ENCODE measurements at regions not wholly inside any gene's neighbourhood (a gene's known extent, or its start where the extent isn't known, plus 50 kb on each side); places are given as distances from the start of the nearest gene placed in this dataset.

- POLR2A ChIA-PET, result no interaction called here
- CTCF ChIA-PET, result interaction anchor here (1.0 kb wide), 1 partner anchor 142 kb away, joined by 3 read pairs; no protein-coding TSS in a partner anchor
- Histone ChIP-seq H3K9me3 (ENCODE audit: control extremely low read depth in 1 of 3, control insufficient read depth in 2 of 3, insufficient read depth in 1 of 3, low read length in 2 of 3) (no peaks in the 10 kb centered on the region), H3K4me3 (ENCODE audit: control extremely low read depth in 1 of 5, extremely low read depth in 1 of 5, insufficient read depth in 1 of 5, low read depth in 2 of 5, low read length in 4 of 5) (no peak overlapping the region), H3K36me3 (replicated peaks in 1 of 2; ENCODE audit: control extremely low read depth in 1 of 2, control insufficient read depth in 1 of 2, extremely low read depth in 1 of 2, insufficient read depth in 2 of 2, low read length in 1 of 2) (no peaks in the 10 kb centered on the region), H2AFZ (ENCODE audit: insufficient read depth, low read depth, low read length, poor library complexity, severe bottlenecking) (no peak overlapping the region), H3K27me3 (replicated peaks in 1 of 4; ENCODE audit: control extremely low read depth in 1 of 4, control insufficient read depth in 3 of 4, insufficient read depth in 4 of 4, low read length in 3 of 4) (no peaks in the 10 kb centered on the region), H3K27ac (ENCODE audit: low read length in 2 of 2) (no peak overlapping the region), H3K9ac (ENCODE audit: low read length) (no peak overlapping the region), H4K20me1 (ENCODE audit: control insufficient read depth, insufficient read depth, low read length, poor library complexity, severe bottlenecking) (no peaks in the 10 kb centered on the region), H3K79me2 (ENCODE audit: control insufficient read depth, insufficient read depth, low read length) (no peaks in the 10 kb centered on the region), H3K4me2 (replicated peaks; ENCODE audit: low read depth, low read length, poor library complexity, severe bottlenecking) (no peak overlapping the region), H3K4me1 (ENCODE audit: control insufficient read depth in 2 of 2, insufficient read depth in 2 of 2, low read length in 2 of 2) (no peaks in the 10 kb centered on the region)
- Mint-ChIP-seq H3K4me1 (no peaks in the 10 kb centered on the region), H3K4me3 (no peak overlapping the region), H3K27me3 (peaks cover 5% of the 10 kb centered on the region), H3K27ac (no peak overlapping the region), H3K9me3 (ENCODE audit: insufficient read depth) (no peaks in the 10 kb centered on the region)
- ATAC-seq (ENCODE audit: low read depth) (no peak), DNase-seq (no peak)
- intact Hi-C loops (cut with micrococcal nuclease), result no loop called here
- TF ChIP-seq, protein P1, sequence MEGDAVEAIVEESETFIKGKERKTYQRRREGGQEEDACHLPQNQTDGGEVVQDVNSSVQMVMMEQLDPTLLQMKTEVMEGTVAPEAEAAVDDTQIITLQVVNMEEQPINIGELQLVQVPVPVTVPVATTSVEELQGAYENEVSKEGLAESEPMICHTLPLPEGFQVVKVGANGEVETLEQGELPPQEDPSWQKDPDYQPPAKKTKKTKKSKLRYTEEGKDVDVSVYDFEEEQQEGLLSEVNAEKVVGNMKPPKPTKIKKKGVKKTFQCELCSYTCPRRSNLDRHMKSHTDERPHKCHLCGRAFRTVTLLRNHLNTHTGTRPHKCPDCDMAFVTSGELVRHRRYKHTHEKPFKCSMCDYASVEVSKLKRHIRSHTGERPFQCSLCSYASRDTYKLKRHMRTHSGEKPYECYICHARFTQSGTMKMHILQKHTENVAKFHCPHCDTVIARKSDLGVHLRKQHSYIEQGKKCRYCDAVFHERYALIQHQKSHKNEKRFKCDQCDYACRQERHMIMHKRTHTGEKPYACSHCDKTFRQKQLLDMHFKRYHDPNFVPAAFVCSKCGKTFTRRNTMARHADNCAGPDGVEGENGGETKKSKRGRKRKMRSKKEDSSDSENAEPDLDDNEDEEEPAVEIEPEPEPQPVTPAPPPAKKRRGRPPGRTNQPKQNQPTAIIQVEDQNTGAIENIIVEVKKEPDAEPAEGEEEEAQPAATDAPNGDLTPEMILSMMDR (IDR thresholded peaks at IDR 0.05), result no peak
- TF ChIP-seq EZH2 (IDR thresholded peaks at IDR 0.05; ENCODE audit: borderline replicate concordance, insufficient read depth, low read depth, low read length, poor library complexity, severe bottlenecking), result no peak
- no CpG with 5 or more reads among the region's 3 CpGs for WGBS (ENCODE audit: insufficient coverage)
Observed at GRCh38 chr5:98627121-98627520, 146.3 kb upstream of the RGMB start.

GRCh38 chr5:98630621-98631020, 142.8 kb upstream of the RGMB start:
- WGBS (ENCODE audit: insufficient coverage), result no CpG with 5 or more reads among the region's 1 CpG
- intact Hi-C loops (cut with micrococcal nuclease), result no loop called here
- Histone ChIP-seq H2AFZ (ENCODE audit: insufficient read depth, low read depth, low read length, poor library complexity, severe bottlenecking) (no peak overlapping the region), H3K9ac (ENCODE audit: low read length) (no peak overlapping the region), H3K4me1 (ENCODE audit: control insufficient read depth in 2 of 2, insufficient read depth in 2 of 2, low read length in 2 of 2) (no peaks in the 10 kb centered on the region), H3K36me3 (replicated peaks in 1 of 2; ENCODE audit: control extremely low read depth in 1 of 2, control insufficient read depth in 1 of 2, extremely low read depth in 1 of 2, insufficient read depth in 2 of 2, low read length in 1 of 2) (no peaks in the 10 kb centered on the region), H3K79me2 (ENCODE audit: control insufficient read depth, insufficient read depth, low read length) (no peaks in the 10 kb centered on the region), H3K27ac (ENCODE audit: low read length in 2 of 2) (no peak overlapping the region), H3K4me3 (ENCODE audit: control extremely low read depth in 1 of 5, extremely low read depth in 1 of 5, insufficient read depth in 1 of 5, low read depth in 2 of 5, low read length in 4 of 5) (no peak overlapping the region), H4K20me1 (ENCODE audit: control insufficient read depth, insufficient read depth, low read length, poor library complexity, severe bottlenecking) (no peaks in the 10 kb centered on the region), H3K27me3 (replicated peaks in 1 of 4; ENCODE audit: control extremely low read depth in 1 of 4, control insufficient read depth in 3 of 4, insufficient read depth in 4 of 4, low read length in 3 of 4) (no peaks in the 10 kb centered on the region), H3K9me3 (ENCODE audit: control extremely low read depth in 1 of 3, control insufficient read depth in 2 of 3, insufficient read depth in 1 of 3, low read length in 2 of 3) (no peaks in the 10 kb centered on the region), H3K4me2 (replicated peaks; ENCODE audit: low read depth, low read length, poor library complexity, severe bottlenecking) (no peak overlapping the region)
- TF ChIP-seq, protein P1 (IDR thresholded peaks at IDR 0.05), result no peak
- TF ChIP-seq EZH2 (IDR thresholded peaks at IDR 0.05; ENCODE audit: borderline replicate concordance, insufficient read depth, low read depth, low read length, poor library complexity, severe bottlenecking), result no peak
- CTCF ChIA-PET, result no interaction called here
- ATAC-seq (ENCODE audit: low read depth) (no peak), DNase-seq (no peak)
- H3K27me3 Mint-ChIP-seq, result peaks cover under 1% of the 10 kb centered on the region
- POLR2A ChIA-PET, result no interaction called here
- no peak overlapping the region for H3K4me3 Mint-ChIP-seq
- no peaks in the 10 kb centered on the region for H3K9me3 Mint-ChIP-seq (ENCODE audit: insufficient read depth)
- no peak overlapping the region for H3K27ac Mint-ChIP-seq
- H3K4me1 Mint-ChIP-seq, result no peaks in the 10 kb centered on the region
